ENCODE measurements at regions not wholly inside any gene's neighbourhood (a gene's known extent, or its start where the extent isn't known, plus 50 kb on each side); places are given as distances from the start of the nearest gene placed in this dataset.

GRCh38 chr4:123102897-123103471 lies 180.6 kb upstream of the NUDT6 start:
- TF ChIP-seq CTCF (conservative IDR thresholded peaks at IDR 0.05; ENCODE audit: low read depth, low read length) (peak; percentile 71), SMC3 (IDR thresholded peaks at IDR 0.05; ENCODE audit: low read depth, low read length) (peak; percentile 83), RCOR1 (IDR thresholded peaks at IDR 0.05; ENCODE audit: insufficient replicate concordance, low read length) (no peak), CEBPB (IDR thresholded peaks at IDR 0.05; ENCODE audit: low read depth, low read length) (no peak), CHD1 (IDR thresholded peaks at IDR 0.05; ENCODE audit: low read depth, low read length) (no peak), MXI1 (IDR thresholded peaks at IDR 0.05; ENCODE audit: borderline replicate concordance, low read depth, low read length) (no peak), BHLHE40 (IDR thresholded peaks at IDR 0.05; ENCODE audit: low read depth, low read length) (no peak), NFE2L2 (IDR thresholded peaks at IDR 0.05; ENCODE audit: low read depth, low read length) (no peak), POLR2A (IDR thresholded peaks at IDR 0.05; ENCODE audit: low read depth, low read length) (no peak), MAZ (IDR thresholded peaks at IDR 0.05; ENCODE audit: borderline replicate concordance, low read depth, low read length) (no peak), FOS (IDR thresholded peaks at IDR 0.05; ENCODE audit: low read depth, low read length) (no peak)
- TF ChIP-seq, protein P1, sequence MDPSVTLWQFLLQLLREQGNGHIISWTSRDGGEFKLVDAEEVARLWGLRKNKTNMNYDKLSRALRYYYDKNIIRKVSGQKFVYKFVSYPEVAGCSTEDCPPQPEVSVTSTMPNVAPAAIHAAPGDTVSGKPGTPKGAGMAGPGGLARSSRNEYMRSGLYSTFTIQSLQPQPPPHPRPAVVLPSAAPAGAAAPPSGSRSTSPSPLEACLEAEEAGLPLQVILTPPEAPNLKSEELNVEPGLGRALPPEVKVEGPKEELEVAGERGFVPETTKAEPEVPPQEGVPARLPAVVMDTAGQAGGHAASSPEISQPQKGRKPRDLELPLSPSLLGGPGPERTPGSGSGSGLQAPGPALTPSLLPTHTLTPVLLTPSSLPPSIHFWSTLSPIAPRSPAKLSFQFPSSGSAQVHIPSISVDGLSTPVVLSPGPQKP (IDR thresholded peaks at IDR 0.05; ENCODE audit: borderline replicate concordance, low read depth, low read length), result no peak
